ENCODE measurements at regions not wholly inside any gene's neighbourhood (a gene's known extent, or its start where the extent isn't known, plus 50 kb on each side); places are given as distances from the start of the nearest gene placed in this dataset.

- TF ChIP-seq POLR2A (IDR thresholded peaks at IDR 0.05; ENCODE audit: low read depth, low read length) (no peak), POLR2AphosphoS5 (IDR thresholded peaks at IDR 0.05; ENCODE audit: low read depth, low read length) (no peak), TAF1 (IDR thresholded peaks at IDR 0.05; ENCODE audit: low read depth, low read length) (no peak), SPI1 (IDR thresholded peaks at IDR 0.05; ENCODE audit: low read depth, low read length) (no peak), POU2F2 (IDR thresholded peaks at IDR 0.05; ENCODE audit: low read depth, low read length) (no peak), PAX5 (IDR thresholded peaks at IDR 0.05; ENCODE audit: insufficient read depth, low read length, severe bottlenecking) (no peak)
These were observed 54.1 kb upstream of the AP1S2 start for GRCh38 chrX:15908603-15909290.
